Skin of body (tissue), 1 donor: ENCODE measurements at regions not wholly inside any gene's neighbourhood (a gene's known extent, or its start where the extent isn't known, plus 50 kb on each side); places are given as distances from the start of the nearest gene placed in this dataset.

ENCODE experiments used
- DNase-seq: peaks from one replicate; lab custom pipeline; 2025; lab: John Stamatoyannopoulos, UW

GRCh38 chr17:65446043-65446442, 115.4 kb downstream of the AXIN2 start:
- no peak for DNase-seq

GRCh38 chr17:65444049-65444448, 117.4 kb downstream of the AXIN2 start:
- no peak for DNase-seq

GRCh38 chr17:65442691-65443090, 118.8 kb downstream of the AXIN2 start:
- DNase-seq = no peak

GRCh38 chr17:65442250-65442649, 119.2 kb downstream of the AXIN2 start:
- no peak for DNase-seq

GRCh38 chr17:65441053-65441605, 120.3 kb downstream of the AXIN2 start:
- DNase-seq = no peak

- DNase-seq = no peak
Observed at GRCh38 chr17:65438708-65439294, 122.6 kb downstream of the AXIN2 start.

GRCh38 chr17:65438173-65438572, 123.3 kb downstream of the AXIN2 start:
- DNase-seq = no peak

- DNase-seq = no peak
Observed at GRCh38 chr17:65436871-65437270, 124.6 kb downstream of the AXIN2 start.

- no peak for DNase-seq
Observed at GRCh38 chr17:65434878-65435277, 126.6 kb downstream of the AXIN2 start.

- DNase-seq = no peak
Observed at GRCh38 chr17:65434251-65434650, 127.2 kb downstream of the AXIN2 start.

- DNase-seq = no peak
Observed at GRCh38 chr17:65433592-65433991, 127.9 kb downstream of the AXIN2 start.

- no peak for DNase-seq
Observed at GRCh38 chr17:65433157-65433556, 128.3 kb downstream of the AXIN2 start.

- DNase-seq = no peak
Observed at GRCh38 chr17:65431116-65431515, 130.3 kb downstream of the AXIN2 start.

GRCh38 chr17:65430209-65430833, 131.1 kb downstream of the AXIN2 start:
- DNase-seq = no peak

- DNase-seq = no peak
Observed at GRCh38 chr17:65423346-65424140, 137.9 kb downstream of the AXIN2 start.

- DNase-seq = no peak
Observed at GRCh38 chr17:65418622-65419021, 142.8 kb downstream of the AXIN2 start.

GRCh38 chr17:65417406-65418221, 143.8 kb downstream of the AXIN2 start:
- peak; percentile 87 for DNase-seq

GRCh38 chr17:65415991-65416390, 145.5 kb downstream of the AXIN2 start:
- no peak for DNase-seq

GRCh38 chr17:65413390-65413789, 148.1 kb downstream of the AXIN2 start:
- no peak for DNase-seq

- no peak for DNase-seq
Observed at GRCh38 chr17:65409381-65409780, 152.1 kb downstream of the AXIN2 start.

GRCh38 chr17:65408050-65408449, 153.4 kb downstream of the AXIN2 start:
- DNase-seq = no peak

GRCh38 chr17:65407017-65407416, 154.4 kb downstream of the AXIN2 start:
- peak; percentile 85 for DNase-seq
